ENCODE measurements at regions not wholly inside any gene's neighbourhood (a gene's known extent, or its start where the extent isn't known, plus 50 kb on each side); places are given as distances from the start of the nearest gene placed in this dataset.

GRCh38 chr2:180071797-180072196 lies 64.7 kb upstream of the CWC22 start:
- TF ChIP-seq CTCF (IDR thresholded peaks at IDR 0.05) (no peak), POLR2A (IDR thresholded peaks at IDR 0.05) (no peak)
- no peak overlapping the region for H3K4me3 ChIP-seq (replicated peaks in 1 of 3)
- 51 to 54% methylated on average over 3 of the region's 3 CpGs for WGBS, 2 donors

GRCh38 chr2:180063494-180064092 lies 56.5 kb upstream of the CWC22 start:
- H3K9me3 ChIP-seq: no peaks in the 10 kb centered on the region
- 88 to 90% methylated on average over 5 of the region's 5 CpGs for WGBS, 2 donors
- intact Hi-C loops (cut with DNase I): no loop called here
- H3K27me3 ChIP-seq: no peaks in the 10 kb centered on the region
- H3K4me1 ChIP-seq: no peaks in the 10 kb centered on the region
- H3K4me3 ChIP-seq (replicated peaks in 1 of 3): no peak overlapping the region
- no peak for TF ChIP-seq POLR2A (IDR thresholded peaks at IDR 0.05)
- no peak for TF ChIP-seq CTCF (IDR thresholded peaks at IDR 0.05)
- H3K36me3 ChIP-seq: no peaks in the 10 kb centered on the region
- no peak overlapping the region for H3K27ac ChIP-seq
- DNase-seq: no peak

More at GRCh38 chr2:180071797-180072196, 64.7 kb upstream of the CWC22 start:
- no peak overlapping the region for H3K27ac ChIP-seq
- DNase-seq: no peak
- no peaks in the 10 kb centered on the region for H3K27me3 ChIP-seq
- intact Hi-C loops (cut with DNase I): no loop called here
- H3K36me3 ChIP-seq: no peaks in the 10 kb centered on the region
- H3K9me3 ChIP-seq: no peaks in the 10 kb centered on the region
- no peaks in the 10 kb centered on the region for H3K4me1 ChIP-seq

- Histone ChIP-seq H3K4me1 (no peaks in the 10 kb centered on the region), H3K36me3 (no peaks in the 10 kb centered on the region), H3K9me3 (no peaks in the 10 kb centered on the region), H3K4me3 (replicated peaks in 1 of 3) (no peak overlapping the region), H3K27me3 (no peaks in the 10 kb centered on the region), H3K27ac (no peak overlapping the region)
- intact Hi-C loops (cut with DNase I): no loop called here
- no peak for TF ChIP-seq POLR2A (IDR thresholded peaks at IDR 0.05)
- no peak for TF ChIP-seq CTCF (IDR thresholded peaks at IDR 0.05)
- no peak for DNase-seq
- WGBS, 2 donors: 82 to 83% methylated on average over 4 of the region's 4 CpGs
These were observed 55.1 kb upstream of the CWC22 start for GRCh38 chr2:180062178-180062577.

- H3K4me3 ChIP-seq (replicated peaks in 1 of 3): no peak overlapping the region
- H3K9me3 ChIP-seq: no peaks in the 10 kb centered on the region
- WGBS, 2 donors: 88 to 94% methylated on average over 3 of the region's 3 CpGs
- H3K27ac ChIP-seq: no peak overlapping the region
- H3K36me3 ChIP-seq: no peaks in the 10 kb centered on the region
- no peak for DNase-seq
- intact Hi-C loops (cut with DNase I): no loop called here
- no peaks in the 10 kb centered on the region for H3K4me1 ChIP-seq
- no peak for TF ChIP-seq POLR2A (IDR thresholded peaks at IDR 0.05)
- no peak for TF ChIP-seq CTCF (IDR thresholded peaks at IDR 0.05)
- H3K27me3 ChIP-seq: no peaks in the 10 kb centered on the region
These were observed 54.4 kb upstream of the CWC22 start for GRCh38 chr2:180061546-180061945.

GRCh38 chr2:180061085-180061484 lies 54.0 kb upstream of the CWC22 start:
- Histone ChIP-seq H3K9me3 (no peaks in the 10 kb centered on the region), H3K36me3 (no peaks in the 10 kb centered on the region), H3K4me3 (replicated peaks in 1 of 3) (no peak overlapping the region), H3K4me1 (no peaks in the 10 kb centered on the region), H3K27ac (no peak overlapping the region), H3K27me3 (no peaks in the 10 kb centered on the region)
- TF ChIP-seq CTCF (IDR thresholded peaks at IDR 0.05) (no peak), POLR2A (IDR thresholded peaks at IDR 0.05) (no peak)
- 85 to 86% methylated on average over 11 of the region's 11 CpGs for WGBS, 2 donors
- intact Hi-C loops (cut with DNase I): no loop called here
- no peak for DNase-seq
